ENCODE measurements at regions not wholly inside any gene's neighbourhood (a gene's known extent, or its start where the extent isn't known, plus 50 kb on each side); places are given as distances from the start of the nearest gene placed in this dataset.

DNA sequence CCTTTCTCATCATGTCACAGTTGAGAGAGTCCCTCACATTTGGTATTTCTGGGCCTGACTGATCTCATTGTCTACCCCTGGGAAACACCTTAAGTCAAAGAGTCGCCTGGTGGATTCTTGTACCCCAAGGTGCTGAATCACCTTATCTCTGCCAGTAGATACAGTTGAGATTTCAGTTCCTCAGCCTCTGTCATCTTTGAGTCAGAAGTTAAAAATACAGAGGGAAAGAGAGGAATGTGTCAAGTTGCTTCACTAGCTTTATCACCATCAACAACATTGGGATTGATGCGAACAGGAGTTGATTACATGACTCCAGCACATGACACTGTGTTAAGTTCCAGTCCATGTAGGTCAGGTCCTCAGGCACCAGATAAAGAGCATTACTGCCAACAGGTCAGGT is 513.0 kb downstream of the NUF2 start:
- H3K4me1 ChIP-seq = no peaks in the 10 kb centered on the region
- DNase-seq = no peak
- TF ChIP-seq POLR2AphosphoS5 (IDR thresholded peaks at IDR 0.05) = no peak
- no peak for TF ChIP-seq POLR2A (IDR thresholded peaks at IDR 0.05)
- TF ChIP-seq, protein P1, sequence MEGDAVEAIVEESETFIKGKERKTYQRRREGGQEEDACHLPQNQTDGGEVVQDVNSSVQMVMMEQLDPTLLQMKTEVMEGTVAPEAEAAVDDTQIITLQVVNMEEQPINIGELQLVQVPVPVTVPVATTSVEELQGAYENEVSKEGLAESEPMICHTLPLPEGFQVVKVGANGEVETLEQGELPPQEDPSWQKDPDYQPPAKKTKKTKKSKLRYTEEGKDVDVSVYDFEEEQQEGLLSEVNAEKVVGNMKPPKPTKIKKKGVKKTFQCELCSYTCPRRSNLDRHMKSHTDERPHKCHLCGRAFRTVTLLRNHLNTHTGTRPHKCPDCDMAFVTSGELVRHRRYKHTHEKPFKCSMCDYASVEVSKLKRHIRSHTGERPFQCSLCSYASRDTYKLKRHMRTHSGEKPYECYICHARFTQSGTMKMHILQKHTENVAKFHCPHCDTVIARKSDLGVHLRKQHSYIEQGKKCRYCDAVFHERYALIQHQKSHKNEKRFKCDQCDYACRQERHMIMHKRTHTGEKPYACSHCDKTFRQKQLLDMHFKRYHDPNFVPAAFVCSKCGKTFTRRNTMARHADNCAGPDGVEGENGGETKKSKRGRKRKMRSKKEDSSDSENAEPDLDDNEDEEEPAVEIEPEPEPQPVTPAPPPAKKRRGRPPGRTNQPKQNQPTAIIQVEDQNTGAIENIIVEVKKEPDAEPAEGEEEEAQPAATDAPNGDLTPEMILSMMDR (IDR thresholded peaks at IDR 0.05) = no peak
- TF ChIP-seq EP300 (IDR thresholded peaks at IDR 0.05) = no peak
- no peak overlapping the region for H3K4me3 ChIP-seq
- no peak for ATAC-seq (ENCODE audit: low FRiP score in 2 of 2)
- H3K36me3 ChIP-seq = no peaks in the 10 kb centered on the region
- 87 to 93% methylated on average over 2 of the region's 2 CpGs for WGBS, 2 donors
- H3K27me3 ChIP-seq = no peaks in the 10 kb centered on the region
- H3K27ac ChIP-seq = no peak overlapping the region
- H3K9me3 ChIP-seq = no peaks in the 10 kb centered on the region

DNA sequence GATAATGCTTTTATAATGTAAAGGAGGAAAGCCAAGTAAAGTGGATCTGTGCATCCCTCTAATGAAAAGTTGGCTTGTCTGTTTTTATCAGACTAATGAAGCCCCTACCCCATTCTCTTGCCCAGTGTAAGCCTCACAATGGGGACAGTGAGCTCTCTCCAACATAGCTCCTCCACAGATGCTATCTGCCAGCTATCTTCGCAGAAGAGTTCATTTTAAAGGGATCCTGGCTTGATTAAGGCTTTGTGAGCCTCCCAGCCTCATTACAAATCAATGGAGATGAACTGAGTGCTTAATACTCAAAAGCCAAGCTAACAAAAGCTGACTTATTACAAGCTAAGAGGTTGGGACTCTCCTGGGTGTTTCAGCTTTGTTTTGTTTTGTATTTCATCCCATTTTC is 514.7 kb downstream of the NUF2 start:
- ATAC-seq (ENCODE audit: low FRiP score in 2 of 2) (no peak), DNase-seq (no peak)
- TF ChIP-seq EP300 (IDR thresholded peaks at IDR 0.05) = no peak
- TF ChIP-seq POLR2AphosphoS5 (IDR thresholded peaks at IDR 0.05) = no peak
- TF ChIP-seq, protein P1 (IDR thresholded peaks at IDR 0.05) = no peak
- TF ChIP-seq POLR2A (IDR thresholded peaks at IDR 0.05) = no peak
- Histone ChIP-seq H3K9me3 (no peaks in the 10 kb centered on the region), H3K4me3 (no peak overlapping the region), H3K36me3 (no peaks in the 10 kb centered on the region), H3K27ac (no peak overlapping the region), H3K4me1 (no peaks in the 10 kb centered on the region), H3K27me3 (no peaks in the 10 kb centered on the region)
- WGBS, 2 donors = 78 to 90% methylated on average over 1 of the region's 1 CpG

DNA sequence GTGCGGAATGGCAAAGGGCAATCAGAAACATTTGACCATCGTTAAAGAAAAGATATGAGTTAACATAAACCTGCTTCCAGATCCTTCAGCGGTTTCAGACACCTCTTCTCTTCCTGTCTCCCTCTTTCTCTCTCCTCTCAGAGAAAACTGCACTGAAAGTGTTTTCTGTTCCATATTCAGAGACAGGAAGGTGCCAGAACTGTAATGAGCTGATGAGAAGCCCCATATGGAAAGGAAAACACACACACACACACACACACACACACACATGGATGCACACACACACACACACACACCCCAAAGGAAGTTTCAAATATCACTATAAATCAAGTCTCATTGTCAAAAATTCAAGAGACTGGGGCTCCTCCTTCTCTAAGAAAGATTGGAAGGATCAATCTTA is 515.5 kb downstream of the NUF2 start:
- no peaks in the 10 kb centered on the region for H3K27me3 ChIP-seq
- H3K36me3 ChIP-seq = no peaks in the 10 kb centered on the region
- no peak overlapping the region for H3K27ac ChIP-seq
- 55 to 69% methylated on average over 3 of the region's 3 CpGs for WGBS, 2 donors
- H3K4me1 ChIP-seq = no peaks in the 10 kb centered on the region
- H3K9me3 ChIP-seq = no peaks in the 10 kb centered on the region
- TF ChIP-seq POLR2A (IDR thresholded peaks at IDR 0.05) (no peak), POLR2AphosphoS5 (IDR thresholded peaks at IDR 0.05) (no peak), EP300 (IDR thresholded peaks at IDR 0.05) (no peak)
- TF ChIP-seq, protein P1 (IDR thresholded peaks at IDR 0.05) = no peak
- H3K4me3 ChIP-seq = no peak overlapping the region
- ATAC-seq (ENCODE audit: low FRiP score in 2 of 2) (no peak), DNase-seq (no peak)

DNA sequence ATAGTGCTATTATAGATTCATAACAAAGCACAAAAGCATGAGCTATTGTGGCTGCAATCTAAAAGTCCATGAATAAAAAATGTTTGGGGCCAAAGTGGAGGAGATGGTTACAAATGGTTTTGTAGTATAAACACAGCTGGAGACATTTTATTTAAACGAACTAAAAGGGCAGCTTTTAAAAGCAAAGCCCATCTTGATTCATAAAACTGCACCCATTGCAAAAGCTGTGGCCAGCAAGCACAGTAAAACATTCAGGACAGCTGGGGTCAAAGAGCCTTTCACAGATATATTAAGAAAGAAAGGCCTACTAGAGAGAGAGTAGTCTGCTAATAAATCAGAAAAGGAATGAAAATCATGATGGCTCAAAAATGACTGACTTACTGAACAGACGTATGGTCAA is 520.8 kb downstream of the NUF2 start:
- Histone ChIP-seq H3K9me3 (no peaks in the 10 kb centered on the region), H3K36me3 (no peaks in the 10 kb centered on the region), H3K4me3 (no peak overlapping the region), H3K27ac (no peak overlapping the region), H3K27me3 (no peaks in the 10 kb centered on the region), H3K4me1 (no peaks in the 10 kb centered on the region)
- TF ChIP-seq EP300 (IDR thresholded peaks at IDR 0.05) (no peak), POLR2AphosphoS5 (IDR thresholded peaks at IDR 0.05) (no peak), POLR2A (IDR thresholded peaks at IDR 0.05) (no peak)
- TF ChIP-seq, protein P1 (IDR thresholded peaks at IDR 0.05) = no peak
- WGBS, 2 donors = 75 to 79% methylated on average over 2 of the region's 2 CpGs
- ATAC-seq (ENCODE audit: low FRiP score in 2 of 2) = no peak
- no peak for DNase-seq

DNA sequence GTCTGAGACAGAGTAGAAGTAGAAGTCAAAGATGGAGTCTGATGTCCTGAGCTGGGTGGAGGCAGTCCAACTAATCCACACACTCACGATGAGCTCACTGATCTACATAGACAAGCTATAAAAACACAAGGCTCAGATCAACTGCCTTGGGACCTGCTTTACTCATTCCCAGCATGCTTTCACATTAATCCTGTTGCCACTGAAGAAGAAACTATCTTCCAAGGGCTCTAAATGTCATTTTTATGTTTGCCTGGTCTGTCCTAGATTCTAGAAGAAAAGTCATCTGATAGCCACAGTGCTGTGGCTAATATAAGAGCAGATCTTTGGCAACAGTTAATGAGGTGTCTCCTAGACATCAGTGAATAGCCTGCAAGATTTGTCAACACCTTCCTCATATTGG is 522.7 kb downstream of the NUF2 start:
- Histone ChIP-seq H3K4me3 (no peak overlapping the region), H3K27ac (no peak overlapping the region), H3K9me3 (no peaks in the 10 kb centered on the region), H3K27me3 (no peaks in the 10 kb centered on the region), H3K4me1 (no peaks in the 10 kb centered on the region), H3K36me3 (no peaks in the 10 kb centered on the region)
- ATAC-seq (ENCODE audit: low FRiP score in 2 of 2) = peak in 1 of 2 donors; percentile 83
- DNase-seq = no peak
- TF ChIP-seq POLR2AphosphoS5 (IDR thresholded peaks at IDR 0.05) (no peak), POLR2A (IDR thresholded peaks at IDR 0.05) (no peak)
- TF ChIP-seq, protein P1 (IDR thresholded peaks at IDR 0.05) = no peak
- 70 to 71% methylated on average over 1 of the region's 1 CpG for WGBS, 2 donors

Data from upper lobe of left lung (tissue), 6 donors.